Skin of body (tissue), 1 donor: ENCODE measurements at regions not wholly inside any gene's neighbourhood (a gene's known extent, or its start where the extent isn't known, plus 50 kb on each side); places are given as distances from the start of the nearest gene placed in this dataset.
"Not testable (repeated sequence)": the region's sequence is repeated elsewhere in the genome, so short reads cannot be mapped to it uniquely, and the experiment has no call there.

Source experiments
- DNase-seq: peaks from one replicate; lab custom pipeline; 2025; lab: John Stamatoyannopoulos, UW

- no peak for DNase-seq
Observed at GRCh38 chr5:42898760-42899159, 87.1 kb upstream of the SELENOP start.

- DNase-seq, result no peak
Observed at GRCh38 chr5:42896523-42896922, 84.8 kb upstream of the SELENOP start.

- no peak for DNase-seq
Observed at GRCh38 chr5:42894057-42894456, 82.4 kb upstream of the SELENOP start.

- peak; percentile 53 for DNase-seq
Observed at GRCh38 chr5:42889311-42889933, 77.7 kb upstream of the SELENOP start.

- DNase-seq, result no peak
Observed at GRCh38 chr5:42888771-42889170, 77.1 kb upstream of the SELENOP start.

GRCh38 chr5:42887575-42887974 lies 75.9 kb upstream of the SELENOP start:
- no peak for DNase-seq

- no peak for DNase-seq
Observed at GRCh38 chr5:42887097-42887496, 75.4 kb upstream of the SELENOP start.

- no peak for DNase-seq
Observed at GRCh38 chr5:42886635-42887034, 74.9 kb upstream of the SELENOP start.

- DNase-seq, result no peak
Observed at GRCh38 chr5:42884326-42884725, 72.6 kb upstream of the SELENOP start.

- DNase-seq, result peak; percentile 53
Observed at GRCh38 chr5:42881416-42882117, 69.9 kb upstream of the SELENOP start.

GRCh38 chr5:42880496-42881150 lies 68.9 kb upstream of the SELENOP start:
- no peak for DNase-seq

GRCh38 chr5:42879291-42879690 lies 67.6 kb upstream of the SELENOP start:
- no peak for DNase-seq

GRCh38 chr5:42878550-42878949 lies 66.9 kb upstream of the SELENOP start:
- DNase-seq, result no peak

GRCh38 chr5:42878041-42878440 lies 66.3 kb upstream of the SELENOP start:
- DNase-seq, result no peak

- DNase-seq, result no peak
Observed at GRCh38 chr5:42877431-42877830, 65.7 kb upstream of the SELENOP start.

- DNase-seq, result no peak
Observed at GRCh38 chr5:42876375-42876844, 64.7 kb upstream of the SELENOP start.

GRCh38 chr5:42875785-42876374 lies 64.2 kb upstream of the SELENOP start:
- no peak for DNase-seq

GRCh38 chr5:42875211-42875610 lies 63.5 kb upstream of the SELENOP start:
- no peak for DNase-seq

GRCh38 chr5:42874621-42875198 lies 63.0 kb upstream of the SELENOP start:
- DNase-seq, result no peak

- no peak for DNase-seq
Observed at GRCh38 chr5:42872865-42873264, 61.2 kb upstream of the SELENOP start.

GRCh38 chr5:42870882-42871418 lies 59.3 kb upstream of the SELENOP start:
- DNase-seq, result no peak

GRCh38 chr5:42868417-42868816 lies 56.7 kb upstream of the SELENOP start:
- DNase-seq, result not testable (repeated sequence)
